HG02798 (cell line): ENCODE measurements at regions not wholly inside any gene's neighbourhood (a gene's known extent, or its start where the extent isn't known, plus 50 kb on each side); places are given as distances from the start of the nearest gene placed in this dataset.
"Not testable (repeated sequence)": the region's sequence is repeated elsewhere in the genome, so short reads cannot be mapped to it uniquely, and the experiment has no call there.

Experiments used
- ATAC-seq: cut with Tn5 transposase; IDR thresholded peaks from one replicate; pipeline ENCODE4 v1.9.1; 2021; ENCODE audit warnings: mild to moderate bottlenecking; ENCODE audit not compliant: unreplicated experiment, poor library complexity

DNA sequence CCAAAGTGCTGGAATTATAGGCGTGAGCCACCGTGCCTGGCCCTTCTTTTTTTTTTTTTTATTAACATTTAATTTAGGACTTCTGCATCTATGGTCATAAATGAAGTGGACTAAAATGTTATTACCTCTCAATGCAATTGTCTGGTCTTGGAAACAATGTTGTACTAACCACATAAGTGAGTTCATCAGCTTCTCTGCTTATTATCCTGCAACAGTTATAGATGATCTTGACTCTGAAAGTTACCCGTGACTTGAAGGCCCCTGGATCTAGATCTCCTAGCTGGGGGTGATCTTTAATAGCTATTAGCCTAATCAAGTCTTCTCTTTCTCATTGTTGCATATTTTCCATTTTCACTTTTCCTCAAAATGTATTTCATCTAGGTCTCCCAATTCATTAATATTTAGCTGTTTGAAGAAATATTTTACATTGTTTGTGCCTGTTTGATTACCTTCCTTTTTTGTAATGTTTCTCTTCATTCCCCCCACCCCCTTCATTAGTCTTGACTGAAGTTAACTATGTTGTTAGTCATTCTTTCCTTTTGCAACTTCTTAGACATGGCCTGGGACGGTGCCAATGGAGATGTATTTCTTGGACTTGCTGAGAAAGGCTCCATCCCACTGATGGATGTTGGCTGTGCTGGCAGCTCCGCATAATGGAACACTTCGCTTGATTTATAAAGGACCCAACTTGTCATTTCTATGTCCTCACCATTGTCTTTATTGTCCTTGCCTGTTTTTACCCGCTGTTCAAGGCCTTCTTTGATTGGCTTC lies 141.6 kb upstream of the RIOK3 start:
- ATAC-seq, result no peak

- no peak for ATAC-seq
These were observed 139.7 kb upstream of the RIOK3 start for GRCh38 chr18:23313379-23313778.

DNA sequence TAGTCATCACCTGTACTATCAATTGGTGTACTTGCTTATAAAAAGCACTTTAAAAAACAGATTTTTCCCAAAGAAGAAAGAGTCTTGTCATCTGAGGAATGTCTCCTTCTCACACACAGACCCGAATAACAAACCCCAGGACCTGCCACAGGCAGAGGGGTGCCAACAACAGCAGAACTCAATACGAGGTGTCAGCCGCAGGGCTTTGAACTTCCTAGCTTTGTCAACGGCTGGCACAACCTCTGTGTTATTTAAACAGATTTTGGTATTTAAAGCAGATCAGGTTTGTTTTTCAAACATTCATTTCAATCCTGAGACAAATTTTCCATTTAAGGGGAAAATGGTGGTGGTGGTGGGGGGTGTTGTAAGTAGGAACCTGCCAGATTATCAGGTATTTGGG lies 138.4 kb upstream of the RIOK3 start:
- ATAC-seq, result no peak

DNA sequence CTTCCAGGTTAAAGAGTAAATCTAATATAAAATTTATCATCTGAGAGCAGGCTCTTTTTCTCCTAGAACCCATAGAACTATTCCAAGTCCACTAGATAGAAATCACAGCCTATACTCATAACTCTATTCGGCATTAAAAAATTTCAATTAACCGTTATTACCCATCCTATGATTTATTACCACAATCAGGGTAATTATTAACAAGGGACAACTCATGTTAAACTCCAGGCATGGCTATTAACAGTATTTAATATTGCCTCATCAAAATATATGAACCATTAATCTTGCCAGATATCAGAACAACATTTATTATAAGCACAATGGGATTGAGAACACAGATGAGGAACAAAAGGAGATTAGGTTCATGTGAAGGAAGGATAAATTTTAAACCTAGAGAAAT lies 136.8 kb upstream of the RIOK3 start:
- ATAC-seq, result no peak

- no peak for ATAC-seq
These were observed 136.1 kb upstream of the RIOK3 start for GRCh38 chr18:23316988-23317387.

- ATAC-seq, result no peak
These were observed 135.0 kb upstream of the RIOK3 start for GRCh38 chr18:23317975-23318675.

GRCh38 chr18:23320709-23321236 lies 132.3 kb upstream of the RIOK3 start:
- no peak for ATAC-seq

DNA sequence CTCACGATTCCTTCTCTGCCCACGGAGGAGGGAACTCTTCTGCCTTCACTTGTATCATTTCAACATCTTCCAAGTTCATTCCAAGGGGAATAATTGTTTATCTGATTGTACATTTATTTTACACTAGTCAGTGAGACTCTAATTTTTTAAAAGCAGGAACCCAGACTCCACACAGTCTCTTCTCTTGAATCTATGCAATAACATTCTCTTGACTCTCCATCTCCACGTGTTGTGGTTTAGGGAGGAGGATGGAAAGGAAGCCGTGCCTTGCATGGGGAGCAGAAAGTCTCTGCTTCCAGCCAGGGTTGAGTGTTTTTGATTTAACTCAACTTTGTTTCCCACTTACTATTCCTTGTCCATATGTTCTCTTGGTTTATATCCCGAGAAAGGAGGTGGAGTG lies 131.1 kb upstream of the RIOK3 start:
- ATAC-seq, result no peak

- ATAC-seq, result no peak
These were observed 128.9 kb upstream of the RIOK3 start for GRCh38 chr18:23324056-23324811.

GRCh38 chr18:23324861-23325260 lies 128.2 kb upstream of the RIOK3 start:
- ATAC-seq, result no peak

DNA sequence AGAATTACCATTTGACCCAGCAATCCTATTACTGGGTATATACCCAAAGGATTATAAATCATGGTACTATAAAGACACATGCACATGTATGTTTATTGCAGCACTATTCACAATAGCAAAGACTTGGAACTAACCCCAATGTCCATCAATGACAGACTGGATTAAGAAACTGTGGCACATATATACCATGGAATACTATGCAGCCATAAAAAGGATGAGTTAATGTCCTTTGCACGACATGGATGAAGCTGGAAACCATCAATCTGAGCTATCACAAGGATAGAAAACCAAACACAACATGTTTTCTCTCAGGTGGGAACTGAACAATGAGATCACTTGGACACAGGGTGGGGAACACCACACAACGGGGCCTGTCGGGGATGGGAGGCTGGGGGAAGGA lies 123.4 kb upstream of the RIOK3 start:
- ATAC-seq, result not testable (repeated sequence)

GRCh38 chr18:23330423-23330822 lies 122.7 kb upstream of the RIOK3 start:
- peak; percentile 90 for ATAC-seq

- ATAC-seq, result no peak
These were observed 121.8 kb upstream of the RIOK3 start for GRCh38 chr18:23331091-23331920.

GRCh38 chr18:23332356-23332755 lies 120.7 kb upstream of the RIOK3 start:
- ATAC-seq, result no peak

DNA sequence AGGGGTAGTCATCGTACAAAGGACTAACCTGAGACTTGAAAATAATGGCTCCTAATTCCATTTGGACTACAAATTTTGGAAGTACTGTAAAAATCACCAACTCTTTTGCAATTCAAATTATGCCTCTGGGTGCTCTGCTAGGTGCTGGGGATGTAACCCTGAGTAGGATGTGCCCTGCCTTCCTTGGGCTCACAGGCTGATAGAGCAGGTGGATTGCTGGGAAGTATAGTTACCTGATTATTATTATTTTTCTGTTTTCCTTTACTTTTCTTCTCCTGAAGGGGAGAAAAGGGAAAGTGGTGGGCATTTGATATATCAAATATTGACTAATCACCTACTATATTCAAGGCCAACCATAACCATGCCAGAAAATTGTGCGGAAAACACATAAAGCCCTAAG lies 119.3 kb upstream of the RIOK3 start:
- no peak for ATAC-seq

DNA sequence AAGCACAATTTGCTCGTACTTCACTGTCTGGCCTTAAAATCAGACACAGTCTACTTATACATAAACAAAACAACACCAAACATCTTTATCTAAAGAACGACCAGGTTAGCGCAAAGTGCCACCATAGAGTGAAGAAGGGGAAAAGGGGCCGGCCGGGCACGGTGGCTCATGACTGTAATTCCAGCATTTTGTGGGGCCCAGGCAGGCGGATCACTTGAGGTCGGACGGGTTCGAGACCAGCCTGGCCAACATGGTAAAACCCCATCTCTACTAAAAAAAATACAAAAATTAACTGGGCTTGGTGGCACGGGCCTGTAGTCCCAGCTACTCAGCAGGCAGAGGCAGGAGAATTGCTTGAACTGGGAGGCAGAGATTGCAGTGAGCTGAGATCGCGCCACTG lies 118.5 kb upstream of the RIOK3 start:
- ATAC-seq, result no peak

DNA sequence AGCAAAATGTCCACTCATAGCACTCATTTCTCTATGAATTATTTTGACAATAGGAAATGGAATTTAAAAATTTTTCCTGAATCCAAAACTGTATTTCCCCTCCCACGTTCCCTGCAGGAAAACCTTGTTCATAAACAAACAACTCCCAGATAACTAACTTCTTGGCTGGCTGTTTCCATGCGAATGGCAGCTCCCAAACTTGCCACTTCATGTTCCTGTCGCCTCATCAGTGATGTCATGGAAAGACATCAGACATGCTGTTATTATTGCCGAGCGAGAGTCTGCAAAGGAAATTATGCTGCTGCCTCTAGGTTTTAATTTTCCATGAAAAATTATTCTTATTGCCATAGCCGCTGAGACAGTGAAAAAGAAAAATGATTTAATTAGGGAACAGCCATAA lies 117.0 kb upstream of the RIOK3 start:
- no peak for ATAC-seq

- ATAC-seq, result no peak
These were observed 115.3 kb upstream of the RIOK3 start for GRCh38 chr18:23337599-23338444.

DNA sequence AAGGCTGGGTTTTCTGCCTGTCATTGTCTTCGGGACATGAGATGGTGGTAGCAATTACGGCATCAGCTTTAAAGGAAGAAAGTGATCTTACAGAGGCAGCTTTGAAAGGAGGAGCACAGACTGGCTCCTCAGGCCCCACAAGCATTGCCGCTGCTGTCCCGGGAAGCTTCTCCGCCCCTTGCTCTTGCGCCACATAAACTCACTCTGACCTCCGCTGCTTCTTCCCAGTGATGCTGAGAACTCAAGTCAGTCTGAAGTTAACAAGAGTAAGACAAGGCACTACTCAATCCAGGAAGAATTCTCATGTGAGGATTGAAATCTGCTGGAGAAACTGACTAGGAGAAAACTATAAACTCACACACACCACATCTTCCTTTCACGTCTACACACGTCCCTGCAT lies 112.4 kb upstream of the RIOK3 start:
- no peak for ATAC-seq
